HG02610 (cell line): ENCODE measurements at regions not wholly inside any gene's neighbourhood (a gene's known extent, or its start where the extent isn't known, plus 50 kb on each side); places are given as distances from the start of the nearest gene placed in this dataset.
"Not testable (repeated sequence)": the region's sequence is repeated elsewhere in the genome, so short reads cannot be mapped to it uniquely, and the experiment has no call there.

Experiments
- ATAC-seq: cut with Tn5 transposase; IDR thresholded peaks from one replicate; pipeline ENCODE4 v1.9.1; 2021; ENCODE audit warnings: mild to moderate bottlenecking, moderate library complexity; ENCODE audit not compliant: unreplicated experiment

- ATAC-seq = no peak
These were observed 1759.6 kb downstream of the C4orf33 start for GRCh38 chr4:130855533-130855932.

GRCh38 chr4:130859991-130860390 lies 1764.0 kb downstream of the C4orf33 start:
- ATAC-seq = no peak

GRCh38 chr4:130896920-130897319 lies 1801.0 kb downstream of the C4orf33 start:
- no peak for ATAC-seq

GRCh38 chr4:130901321-130901720 lies 1805.4 kb downstream of the C4orf33 start:
- no peak for ATAC-seq

GRCh38 chr4:130922955-130923354 lies 1827.0 kb downstream of the C4orf33 start:
- ATAC-seq = no peak

- no peak for ATAC-seq
These were observed 1859.6 kb downstream of the C4orf33 start for GRCh38 chr4:130955520-130955919.

GRCh38 chr4:130985371-130985770 lies 1889.4 kb downstream of the C4orf33 start:
- no peak for ATAC-seq

GRCh38 chr4:130995988-130996387 lies 1900.0 kb downstream of the C4orf33 start:
- ATAC-seq = no peak

- no peak for ATAC-seq
These were observed 1905.4 kb downstream of the C4orf33 start for GRCh38 chr4:131001371-131001770.

- no peak for ATAC-seq
These were observed 1906.2 kb downstream of the C4orf33 start for GRCh38 chr4:131002132-131002531.

- no peak for ATAC-seq
These were observed 1910.4 kb downstream of the C4orf33 start for GRCh38 chr4:131006388-131006787.

- not testable (repeated sequence) for ATAC-seq
These were observed 1916.0 kb downstream of the C4orf33 start for GRCh38 chr4:131011961-131012360.

- no peak for ATAC-seq
These were observed 1917.3 kb downstream of the C4orf33 start for GRCh38 chr4:131013226-131013625.

GRCh38 chr4:131026771-131027170 lies 1930.8 kb downstream of the C4orf33 start:
- ATAC-seq = no peak

- no peak for ATAC-seq
These were observed 1948.4 kb downstream of the C4orf33 start for GRCh38 chr4:131044368-131044767.

GRCh38 chr4:131046821-131047220 lies 1950.9 kb downstream of the C4orf33 start:
- ATAC-seq = no peak

GRCh38 chr4:131052646-131053045 lies 1956.7 kb downstream of the C4orf33 start:
- no peak for ATAC-seq

- ATAC-seq = no peak
These were observed 1958.6 kb downstream of the C4orf33 start for GRCh38 chr4:131054489-131055019.

GRCh38 chr4:131061734-131062133 lies 1965.8 kb downstream of the C4orf33 start:
- ATAC-seq = no peak

- no peak for ATAC-seq
These were observed 1967.9 kb downstream of the C4orf33 start for GRCh38 chr4:131063878-131064277.

GRCh38 chr4:131081069-131081468 lies 1985.1 kb downstream of the C4orf33 start:
- no peak for ATAC-seq

- ATAC-seq = no peak
These were observed 1989.0 kb downstream of the C4orf33 start for GRCh38 chr4:131084997-131085396.

- no peak for ATAC-seq
These were observed 1995.9 kb downstream of the C4orf33 start for GRCh38 chr4:131091896-131092295.
